ENCODE measurements at regions not wholly inside any gene's neighbourhood (a gene's known extent, or its start where the extent isn't known, plus 50 kb on each side); places are given as distances from the start of the nearest gene placed in this dataset.

DNA sequence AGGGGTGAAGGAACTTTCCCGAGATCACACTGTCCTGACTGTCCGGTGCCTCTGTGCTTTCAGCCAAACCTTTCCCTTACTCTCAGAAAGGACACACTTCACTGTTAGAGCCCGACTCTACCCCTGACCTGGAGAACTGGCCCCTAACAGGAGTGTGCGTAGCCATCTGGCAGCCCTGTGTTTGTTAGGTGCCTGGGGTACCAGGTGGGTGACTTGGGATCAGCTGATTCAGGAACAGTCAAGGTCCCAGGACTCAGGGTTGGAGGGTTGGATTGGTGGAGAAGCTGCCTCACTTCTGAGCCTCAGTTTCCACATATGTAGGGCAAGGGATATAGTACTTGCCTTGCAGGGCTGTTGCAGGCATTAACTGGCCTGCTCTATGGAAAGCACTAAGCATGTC is 98.3 kb upstream of the SLC6A11 start:
- Mint-ChIP-seq H3K4me3 (no peak overlapping the region), H3K36me3 (ENCODE audit: low read depth) (no peaks in the 10 kb centered on the region), H3K27ac (no peak overlapping the region), H3K27me3 (ENCODE audit: low read depth, poor library complexity) (peaks cover 58% of the 10 kb centered on the region), H3K4me1 (no peaks in the 10 kb centered on the region), H3K9me3 (peaks cover 12% of the 10 kb centered on the region)
- DNase-seq, result no peak
- TF ChIP-seq, protein P1, sequence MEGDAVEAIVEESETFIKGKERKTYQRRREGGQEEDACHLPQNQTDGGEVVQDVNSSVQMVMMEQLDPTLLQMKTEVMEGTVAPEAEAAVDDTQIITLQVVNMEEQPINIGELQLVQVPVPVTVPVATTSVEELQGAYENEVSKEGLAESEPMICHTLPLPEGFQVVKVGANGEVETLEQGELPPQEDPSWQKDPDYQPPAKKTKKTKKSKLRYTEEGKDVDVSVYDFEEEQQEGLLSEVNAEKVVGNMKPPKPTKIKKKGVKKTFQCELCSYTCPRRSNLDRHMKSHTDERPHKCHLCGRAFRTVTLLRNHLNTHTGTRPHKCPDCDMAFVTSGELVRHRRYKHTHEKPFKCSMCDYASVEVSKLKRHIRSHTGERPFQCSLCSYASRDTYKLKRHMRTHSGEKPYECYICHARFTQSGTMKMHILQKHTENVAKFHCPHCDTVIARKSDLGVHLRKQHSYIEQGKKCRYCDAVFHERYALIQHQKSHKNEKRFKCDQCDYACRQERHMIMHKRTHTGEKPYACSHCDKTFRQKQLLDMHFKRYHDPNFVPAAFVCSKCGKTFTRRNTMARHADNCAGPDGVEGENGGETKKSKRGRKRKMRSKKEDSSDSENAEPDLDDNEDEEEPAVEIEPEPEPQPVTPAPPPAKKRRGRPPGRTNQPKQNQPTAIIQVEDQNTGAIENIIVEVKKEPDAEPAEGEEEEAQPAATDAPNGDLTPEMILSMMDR (IDR thresholded peaks at IDR 0.05), result no peak

DNA sequence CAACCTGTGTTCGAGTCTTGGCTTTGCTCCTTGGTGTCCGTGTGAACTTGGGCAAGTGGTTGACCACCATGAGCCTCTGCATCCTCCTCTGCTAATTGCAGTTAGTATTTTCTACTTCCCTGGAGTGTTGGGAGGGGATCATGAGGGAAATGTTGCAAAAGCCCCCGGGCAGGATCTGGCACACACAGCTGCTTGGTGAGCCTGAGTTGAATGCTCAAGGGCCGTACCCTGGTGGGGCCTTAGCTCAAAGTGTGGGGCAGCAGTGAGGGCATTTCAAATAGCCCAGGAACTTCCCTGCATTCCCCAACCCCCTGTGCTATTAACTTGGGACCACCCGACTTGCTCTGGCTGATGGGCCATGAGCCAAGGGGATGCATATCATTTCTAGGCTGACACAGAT is 94.9 kb upstream of the SLC6A11 start:
- Mint-ChIP-seq H3K4me1 (no peaks in the 10 kb centered on the region), H3K27me3 (ENCODE audit: low read depth, poor library complexity) (peaks cover 52% of the 10 kb centered on the region), H3K9me3 (no peaks in the 10 kb centered on the region), H3K27ac (peak overlapping the region; percentile 18), H3K36me3 (ENCODE audit: low read depth) (no peaks in the 10 kb centered on the region), H3K4me3 (no peak overlapping the region)
- TF ChIP-seq, protein P1 (IDR thresholded peaks at IDR 0.05), result no peak
- no peak for DNase-seq

DNA sequence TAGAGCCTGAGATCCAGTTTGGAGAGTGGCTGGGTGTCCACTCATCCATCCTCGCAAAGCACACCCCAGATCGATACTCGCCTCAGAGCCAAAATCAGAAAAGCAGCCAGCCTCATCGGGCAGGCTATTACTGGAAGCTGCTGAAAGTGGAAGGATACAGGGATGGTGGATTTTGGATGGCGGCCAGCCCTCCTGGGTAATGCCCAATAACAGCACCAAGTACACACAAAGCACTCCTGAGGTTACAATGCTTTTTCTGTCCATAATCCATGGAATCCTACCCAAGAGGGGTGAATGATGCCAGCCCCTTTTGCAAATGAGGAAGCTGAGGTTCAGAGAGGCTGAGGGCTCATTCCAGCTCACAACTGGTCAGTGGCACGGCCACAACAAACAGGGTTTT is 93.1 kb upstream of the SLC6A11 start:
- no peaks in the 10 kb centered on the region for H3K36me3 Mint-ChIP-seq (ENCODE audit: low read depth)
- no peaks in the 10 kb centered on the region for H3K9me3 Mint-ChIP-seq

DNA sequence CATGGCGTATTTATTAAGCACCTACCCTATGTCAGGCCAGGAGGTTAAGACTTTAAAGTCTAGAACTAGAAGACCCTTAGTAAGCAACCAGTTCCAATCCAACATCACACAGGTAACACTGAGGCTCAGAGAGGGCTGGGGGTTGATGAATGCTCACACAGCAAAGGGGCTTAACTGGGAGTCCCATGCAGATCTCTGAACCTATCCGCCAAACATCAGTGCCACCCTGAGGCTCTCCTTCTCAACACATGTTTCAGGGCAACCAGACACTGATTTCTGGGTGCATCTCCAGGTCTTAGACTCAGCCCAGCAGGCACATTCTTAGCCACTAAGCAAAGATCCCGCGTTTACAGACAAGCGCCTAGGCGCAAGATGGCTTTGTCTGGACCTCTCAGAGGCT is 92.0 kb upstream of the SLC6A11 start:
- H3K9me3 Mint-ChIP-seq, result no peaks in the 10 kb centered on the region
- H3K27ac Mint-ChIP-seq, result no peak overlapping the region
- H3K27me3 Mint-ChIP-seq (ENCODE audit: low read depth, poor library complexity), result peaks cover 40% of the 10 kb centered on the region
- H3K4me1 Mint-ChIP-seq, result no peaks in the 10 kb centered on the region
- H3K36me3 Mint-ChIP-seq (ENCODE audit: low read depth), result no peaks in the 10 kb centered on the region
- no peak overlapping the region for H3K4me3 Mint-ChIP-seq
- no peak for DNase-seq
- TF ChIP-seq, protein P1 (IDR thresholded peaks at IDR 0.05), result no peak

More for the DNA sequence above, 93.1 kb upstream of the SLC6A11 start:
- Mint-ChIP-seq H3K27me3 (ENCODE audit: low read depth, poor library complexity) (peaks cover 47% of the 10 kb centered on the region), H3K27ac (no peak overlapping the region), H3K4me1 (no peaks in the 10 kb centered on the region), H3K4me3 (no peak overlapping the region)
- DNase-seq, result no peak
- TF ChIP-seq, protein P1 (IDR thresholded peaks at IDR 0.05), result no peak

DNA sequence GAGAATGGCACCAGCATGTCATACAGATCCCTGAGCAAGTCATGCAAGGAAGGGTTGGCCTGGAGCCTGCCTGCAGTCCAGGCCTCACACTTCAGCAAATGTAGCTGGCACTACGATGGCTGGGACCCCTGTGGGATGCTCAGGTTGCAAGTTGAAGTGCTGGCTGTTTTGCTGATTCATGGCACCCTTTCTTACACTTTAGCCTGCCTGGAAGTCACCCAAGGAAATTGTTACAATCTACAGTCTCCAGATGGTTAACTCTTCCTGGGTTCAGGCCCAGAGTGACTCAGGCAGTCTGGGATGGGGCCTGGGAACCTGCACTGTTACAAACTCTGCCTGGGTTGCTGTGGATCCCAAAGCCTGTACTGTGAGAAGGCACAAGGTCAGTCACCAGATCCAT is 91.0 kb upstream of the SLC6A11 start:
- H3K27me3 Mint-ChIP-seq (ENCODE audit: low read depth, poor library complexity), result peaks cover 35% of the 10 kb centered on the region

DNA sequence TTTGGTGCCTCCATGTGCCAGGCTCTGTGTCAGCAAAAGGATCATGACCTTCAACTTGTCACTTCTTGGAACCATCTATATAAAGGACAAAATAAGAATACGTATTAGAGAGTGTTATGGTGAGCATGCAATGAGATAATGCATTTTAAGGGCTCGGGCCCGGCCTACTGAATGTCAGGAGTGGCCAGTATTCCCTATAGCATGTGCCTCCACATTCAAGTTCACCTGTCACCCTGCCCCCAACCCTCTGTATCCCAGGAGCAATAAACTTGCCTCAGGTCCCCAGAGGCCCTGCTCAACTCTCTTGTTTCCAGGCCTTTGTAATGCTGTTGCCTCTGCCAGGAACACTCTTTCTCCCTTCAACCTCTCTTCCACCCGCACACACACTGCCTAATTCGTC is 90.2 kb upstream of the SLC6A11 start:
- peaks cover 30% of the 10 kb centered on the region for H3K27me3 Mint-ChIP-seq (ENCODE audit: low read depth, poor library complexity)
- peaks cover 4% of the 10 kb centered on the region for H3K9me3 Mint-ChIP-seq
- no peak overlapping the region for H3K4me3 Mint-ChIP-seq
- H3K27ac Mint-ChIP-seq, result no peak overlapping the region
- H3K36me3 Mint-ChIP-seq (ENCODE audit: low read depth), result no peaks in the 10 kb centered on the region
- TF ChIP-seq, protein P1 (IDR thresholded peaks at IDR 0.05), result no peak
- H3K4me1 Mint-ChIP-seq, result no peaks in the 10 kb centered on the region
- DNase-seq, result no peak

More for the DNA sequence above, 91.0 kb upstream of the SLC6A11 start:
- Mint-ChIP-seq H3K27ac (no peak overlapping the region), H3K36me3 (ENCODE audit: low read depth) (no peaks in the 10 kb centered on the region), H3K4me1 (no peaks in the 10 kb centered on the region), H3K9me3 (no peaks in the 10 kb centered on the region), H3K4me3 (no peak overlapping the region)
- TF ChIP-seq, protein P1 (IDR thresholded peaks at IDR 0.05), result no peak
- DNase-seq, result no peak
